SKM-1 (cell line): ENCODE measurements at regions not wholly inside any gene's neighbourhood (a gene's known extent, or its start where the extent isn't known, plus 50 kb on each side); places are given as distances from the start of the nearest gene placed in this dataset.
"Not testable (repeated sequence)": the region's sequence is repeated elsewhere in the genome, so short reads cannot be mapped to it uniquely, and the experiment has no call there.

Experiments
- DNase-seq: peaks from one replicate; lab custom pipeline; 2025; ENCODE audit not compliant: unreplicated experiment; lab: John Stamatoyannopoulos, UW

DNA sequence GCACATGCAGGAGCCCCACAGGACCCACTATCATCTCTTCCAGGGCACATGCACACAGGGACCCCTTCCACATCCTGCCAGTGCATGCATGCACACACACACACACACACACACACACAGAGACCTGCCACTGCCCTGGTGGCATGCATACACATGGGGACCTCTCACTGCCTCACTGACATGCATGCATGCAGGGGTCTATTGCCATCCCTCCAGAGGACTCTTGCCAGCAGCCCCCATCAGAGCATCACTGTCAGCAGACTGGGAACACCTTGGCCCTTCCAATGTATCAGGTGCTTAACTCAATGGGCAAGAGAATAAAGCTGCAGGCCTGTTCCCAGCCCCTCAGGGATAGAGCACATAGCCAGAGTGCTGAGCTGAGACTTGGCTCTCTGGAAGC, 433.6 kb upstream of the PPP1R2C start:
- DNase-seq: no peak

DNA sequence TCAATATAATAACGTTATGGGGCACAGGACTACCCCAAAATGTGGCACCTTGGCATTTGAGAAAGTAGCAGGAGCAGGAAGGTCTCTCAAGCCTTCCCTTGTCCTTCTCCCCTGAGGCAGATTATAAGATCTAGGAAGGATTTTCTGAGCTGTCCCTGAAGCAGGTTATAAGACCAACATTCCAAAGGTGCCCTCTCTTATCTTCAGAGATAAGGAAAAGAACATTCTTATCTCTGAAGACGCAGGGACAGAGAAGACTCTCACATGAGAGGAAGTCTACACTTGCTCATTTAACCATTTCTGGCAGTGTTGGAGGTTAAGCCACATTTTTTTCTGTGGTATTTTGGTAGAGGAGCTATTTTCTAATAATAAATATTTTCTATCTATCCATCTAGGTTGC, 437.9 kb upstream of the MAOA start:
- no peak for DNase-seq

DNA sequence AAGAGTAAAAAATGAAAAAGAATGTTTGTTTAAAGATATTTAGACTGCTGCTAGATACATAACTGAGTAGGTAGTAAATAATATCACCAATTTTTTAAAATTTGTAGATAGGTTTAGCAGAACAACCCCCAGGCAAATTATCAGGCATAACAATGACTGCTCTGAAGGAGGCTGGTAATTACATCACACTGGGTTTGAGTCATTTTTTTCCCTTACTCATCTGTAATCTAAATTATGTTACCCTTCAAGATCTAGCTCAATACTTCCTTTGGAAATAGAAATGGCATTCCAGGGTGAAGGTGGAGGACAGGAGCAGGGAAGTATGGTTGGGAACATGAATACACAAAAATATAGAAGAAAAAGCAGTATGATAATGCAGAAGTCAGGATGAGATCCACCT, 431.6 kb upstream of the MAOA start:
- DNase-seq: no peak

DNA sequence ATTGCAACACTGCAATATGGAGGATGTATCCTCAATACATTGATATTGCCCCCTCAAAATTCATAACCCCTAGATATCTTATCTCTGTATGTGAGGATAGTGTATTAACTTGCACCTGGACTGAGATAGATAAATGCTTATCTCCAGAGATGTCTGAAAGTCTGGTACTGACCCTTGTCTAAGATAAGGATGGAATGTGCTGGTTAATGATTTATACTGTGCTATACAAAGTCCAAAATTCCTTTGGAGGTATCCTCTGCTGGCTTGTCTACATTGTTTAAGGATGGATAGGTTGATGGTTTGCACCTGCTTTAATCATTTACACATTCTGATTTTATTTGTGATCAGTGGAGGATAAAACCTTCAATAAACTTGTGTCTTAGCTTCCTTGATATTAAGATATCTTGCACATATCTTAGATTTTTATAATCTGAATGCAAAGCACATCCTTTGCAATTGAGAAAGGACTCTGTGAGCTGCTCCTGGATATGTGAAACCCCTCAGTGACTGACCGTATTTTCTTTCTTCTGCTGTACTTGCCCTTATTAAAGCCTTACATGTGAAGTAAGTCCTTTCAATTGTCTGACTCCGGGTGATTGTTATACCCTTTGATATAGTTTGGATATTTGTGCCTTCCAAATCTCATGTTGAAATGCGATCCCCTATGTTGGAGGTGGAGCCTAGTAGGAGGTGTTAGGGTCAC, 430.3 kb upstream of the MAOA start:
- no peak for DNase-seq

GRCh38 chrX:43238461-43238945, 417.6 kb upstream of the MAOA start:
- no peak for DNase-seq

GRCh38 chrX:43239356-43239755, 416.7 kb upstream of the MAOA start:
- no peak for DNase-seq

GRCh38 chrX:43255596-43255995, 400.5 kb upstream of the MAOA start:
- DNase-seq: no peak

- DNase-seq: no peak
Measured at GRCh38 chrX:43266487-43266886, 389.6 kb upstream of the MAOA start.

DNA sequence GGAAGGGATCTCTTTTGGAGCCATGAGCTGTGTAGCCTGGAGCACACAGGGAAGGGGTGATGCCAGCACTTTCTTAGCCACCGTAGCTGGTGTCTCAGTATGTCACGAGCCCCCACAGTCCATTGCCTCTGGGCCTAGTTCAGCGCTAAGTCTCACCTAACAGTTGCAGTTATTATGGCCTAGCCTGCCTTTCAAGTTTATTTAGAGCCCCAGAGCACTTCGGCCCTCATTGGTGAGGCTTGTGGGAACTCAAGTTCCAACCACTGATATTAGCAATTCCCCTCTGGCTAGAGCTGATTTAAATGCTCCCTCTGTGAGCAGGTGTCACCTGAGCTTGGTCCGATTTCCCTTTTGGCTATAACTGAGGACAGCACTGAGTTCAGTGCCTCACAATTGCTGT, 388.4 kb upstream of the MAOA start:
- DNase-seq: no peak

GRCh38 chrX:43269201-43269600, 386.9 kb upstream of the MAOA start:
- DNase-seq: no peak

DNA sequence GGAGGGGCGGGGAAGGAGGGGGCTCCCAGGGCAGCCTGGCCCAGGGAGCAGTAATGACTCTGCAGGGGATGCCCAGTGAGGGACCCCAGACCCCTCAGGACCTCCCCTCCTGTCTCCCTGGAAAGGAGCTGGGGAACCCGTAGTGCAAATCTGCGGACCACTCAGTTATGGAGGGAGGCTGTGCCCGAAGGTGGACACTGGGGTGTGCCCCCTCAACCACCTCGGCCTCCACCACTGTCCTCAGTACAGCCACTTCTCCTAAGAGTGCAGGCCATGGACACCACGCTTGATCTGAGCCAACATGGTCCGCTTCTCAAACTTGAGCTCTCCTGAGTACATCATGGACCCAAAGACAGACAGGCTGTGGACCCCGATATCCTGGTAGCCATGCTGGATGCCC, 378.2 kb upstream of the MAOA start:
- no peak for DNase-seq

DNA sequence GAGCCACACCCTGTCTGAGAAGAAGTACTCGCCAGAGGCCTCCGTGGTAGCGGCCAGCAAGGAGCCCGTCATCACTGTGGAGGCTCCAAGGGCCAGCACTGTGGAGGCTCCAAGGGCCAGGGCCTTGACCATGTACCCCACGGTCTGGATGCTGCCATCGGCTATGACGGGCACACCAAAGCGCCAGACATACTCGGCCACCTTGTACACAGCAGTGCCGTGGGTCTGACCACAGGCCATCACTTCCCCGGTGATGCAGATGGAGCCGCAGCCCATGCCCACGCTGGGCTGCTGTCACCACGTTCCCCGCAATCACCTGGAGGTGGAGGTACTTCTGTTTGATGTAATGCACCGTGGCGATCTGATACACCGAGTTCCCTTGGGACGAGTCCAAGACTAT, 377.7 kb upstream of the MAOA start:
- DNase-seq: no peak

- no peak for DNase-seq
Measured at GRCh38 chrX:43279341-43279808, 376.7 kb upstream of the MAOA start.

DNA sequence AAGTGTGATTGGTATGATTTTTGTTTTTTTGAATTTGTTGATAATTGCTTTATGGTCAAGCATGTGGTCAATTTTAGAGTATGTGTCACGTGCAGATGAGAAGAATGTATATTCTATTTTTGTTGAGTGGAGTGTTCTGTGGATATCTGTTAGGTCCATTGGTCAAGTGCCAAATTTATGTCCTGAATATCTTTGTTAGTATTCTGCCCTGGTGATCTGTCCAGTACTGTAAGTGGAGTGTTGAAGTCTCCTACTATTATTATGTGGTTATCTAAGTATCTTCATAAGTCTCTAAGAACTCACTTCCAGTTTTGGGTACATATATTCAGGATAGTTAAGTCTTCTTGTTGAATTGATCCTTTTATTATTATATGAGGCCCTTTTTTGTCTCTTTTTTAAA, 372.9 kb upstream of the MAOA start:
- no peak for DNase-seq

GRCh38 chrX:43311625-43312024, 344.5 kb upstream of the MAOA start:
- DNase-seq: not testable (repeated sequence)

DNA sequence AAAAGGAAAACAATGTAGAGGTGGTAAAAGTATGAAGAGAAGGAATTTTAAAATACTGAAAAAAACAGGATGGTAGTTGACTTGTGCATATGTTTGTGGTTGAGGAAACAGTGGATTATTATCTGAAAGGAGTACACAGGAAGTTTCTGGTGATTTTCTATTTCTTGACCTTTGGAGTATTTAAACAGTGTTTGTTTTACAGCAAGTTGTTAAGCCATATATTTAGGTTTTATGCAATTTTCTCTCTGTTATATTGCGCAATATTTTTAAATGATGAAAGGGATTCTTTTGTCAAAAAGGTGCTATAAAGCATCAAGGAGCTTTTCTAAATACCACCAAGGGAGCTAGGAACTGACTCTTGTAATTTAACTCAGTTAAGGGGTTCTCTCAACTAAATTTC, 343.1 kb upstream of the MAOA start:
- no peak for DNase-seq

- no peak for DNase-seq
Measured at GRCh38 chrX:43314525-43314924, 341.6 kb upstream of the MAOA start.

- DNase-seq: no peak
Measured at GRCh38 chrX:43315622-43316021, 340.5 kb upstream of the MAOA start.

GRCh38 chrX:43316146-43316545, 340.0 kb upstream of the MAOA start:
- DNase-seq: no peak

- DNase-seq: no peak
Measured at GRCh38 chrX:43317378-43317777, 338.7 kb upstream of the MAOA start.

DNA sequence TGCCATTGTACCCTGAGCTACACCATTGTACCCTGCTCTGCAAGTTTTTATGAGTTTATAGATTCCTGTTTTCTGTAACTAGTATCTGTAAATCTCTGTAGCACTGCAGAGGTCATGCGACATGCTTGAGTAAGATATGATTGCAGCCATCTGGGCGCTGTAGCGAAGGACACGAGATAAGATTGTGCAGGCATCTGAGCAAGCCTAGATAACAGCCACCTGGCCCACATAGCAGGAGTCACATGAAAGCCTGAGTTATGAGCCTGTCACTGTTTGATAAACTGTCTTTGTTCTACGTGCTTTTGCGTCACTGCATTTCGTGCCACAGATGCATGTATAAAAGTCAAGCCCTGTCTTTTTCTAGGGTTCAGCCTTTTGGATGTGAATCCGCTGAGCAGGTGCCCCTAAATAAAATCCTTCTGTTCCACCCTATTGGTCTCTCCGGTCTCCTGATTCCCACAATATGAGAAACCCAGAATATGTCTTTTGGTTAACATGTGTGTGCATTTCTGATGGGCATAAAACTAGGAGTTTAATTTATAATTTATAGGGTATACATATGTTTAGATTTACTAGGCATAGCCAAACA, 327.6 kb upstream of the MAOA start:
- no peak for DNase-seq

DNA sequence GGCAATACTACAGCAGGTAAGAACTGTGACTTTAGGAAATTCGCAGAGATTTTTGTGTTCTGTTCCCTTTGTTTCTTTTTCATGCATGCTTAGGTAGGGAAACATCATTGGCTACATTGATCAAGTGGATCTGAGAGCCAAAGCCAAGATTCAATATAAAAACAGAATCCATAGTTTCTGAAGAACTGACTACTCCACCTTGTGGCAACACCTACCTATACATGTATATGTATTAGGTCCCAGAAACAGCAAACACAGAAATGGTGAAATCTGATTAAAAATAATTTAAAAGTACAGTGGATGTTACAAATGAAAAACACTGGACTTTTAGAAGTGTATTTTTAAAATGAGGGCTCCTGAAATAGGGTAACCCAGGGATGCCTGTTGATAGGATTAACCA, 322.6 kb upstream of the MAOA start:
- no peak for DNase-seq

DNA sequence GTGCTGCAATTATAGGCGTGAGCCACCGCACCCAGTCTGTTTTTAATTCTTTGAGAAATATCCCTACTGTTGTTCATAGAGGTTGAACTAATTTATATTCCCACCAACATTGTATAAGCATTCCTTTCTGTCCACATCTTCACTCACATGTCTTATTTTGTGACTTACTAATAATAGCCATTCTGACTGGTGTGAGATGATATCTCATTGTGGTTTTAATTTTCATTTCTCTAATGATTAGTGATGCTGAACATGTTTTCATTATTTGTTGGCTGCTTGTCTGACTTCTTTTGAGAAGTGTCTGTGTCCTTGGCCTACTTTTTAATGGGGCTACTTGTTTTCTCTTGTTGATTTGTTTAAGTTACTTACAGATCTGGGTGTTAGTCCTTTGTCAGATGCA, 310.9 kb upstream of the MAOA start:
- DNase-seq: no peak
